ENCODE measurements at regions not wholly inside any gene's neighbourhood (a gene's known extent, or its start where the extent isn't known, plus 50 kb on each side); places are given as distances from the start of the nearest gene placed in this dataset.

DNA sequence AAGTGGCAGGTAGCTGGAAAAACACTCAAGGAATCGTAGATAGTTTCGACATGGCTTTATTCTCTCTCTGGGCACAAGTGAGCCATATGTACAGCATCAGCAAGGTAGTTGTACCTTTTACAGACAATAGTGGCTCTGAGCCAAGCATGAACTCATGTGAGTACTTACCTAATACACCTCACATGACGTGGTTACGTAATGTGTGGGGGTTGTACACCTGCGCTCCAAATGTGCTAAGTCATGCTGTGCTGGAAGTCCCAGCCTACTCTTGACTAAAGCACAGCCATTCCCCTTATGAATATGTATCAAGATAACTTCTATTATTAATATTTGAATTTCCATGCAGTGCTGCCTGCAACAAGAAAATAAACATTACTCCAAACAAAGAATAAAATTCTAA lies 78.8 kb upstream of the HMGN3 start:
- TF ChIP-seq, protein P1, sequence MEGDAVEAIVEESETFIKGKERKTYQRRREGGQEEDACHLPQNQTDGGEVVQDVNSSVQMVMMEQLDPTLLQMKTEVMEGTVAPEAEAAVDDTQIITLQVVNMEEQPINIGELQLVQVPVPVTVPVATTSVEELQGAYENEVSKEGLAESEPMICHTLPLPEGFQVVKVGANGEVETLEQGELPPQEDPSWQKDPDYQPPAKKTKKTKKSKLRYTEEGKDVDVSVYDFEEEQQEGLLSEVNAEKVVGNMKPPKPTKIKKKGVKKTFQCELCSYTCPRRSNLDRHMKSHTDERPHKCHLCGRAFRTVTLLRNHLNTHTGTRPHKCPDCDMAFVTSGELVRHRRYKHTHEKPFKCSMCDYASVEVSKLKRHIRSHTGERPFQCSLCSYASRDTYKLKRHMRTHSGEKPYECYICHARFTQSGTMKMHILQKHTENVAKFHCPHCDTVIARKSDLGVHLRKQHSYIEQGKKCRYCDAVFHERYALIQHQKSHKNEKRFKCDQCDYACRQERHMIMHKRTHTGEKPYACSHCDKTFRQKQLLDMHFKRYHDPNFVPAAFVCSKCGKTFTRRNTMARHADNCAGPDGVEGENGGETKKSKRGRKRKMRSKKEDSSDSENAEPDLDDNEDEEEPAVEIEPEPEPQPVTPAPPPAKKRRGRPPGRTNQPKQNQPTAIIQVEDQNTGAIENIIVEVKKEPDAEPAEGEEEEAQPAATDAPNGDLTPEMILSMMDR (IDR thresholded peaks at IDR 0.05; ENCODE audit: low read depth, low read length): no peak
- ChIA-PET POLR2A (no interaction called here), CTCF (no interaction called here)
- Histone ChIP-seq H3K27ac (ENCODE audit: low read depth, low read length) (no peak overlapping the region), H3K4me3 (ENCODE audit: low read depth, low read length) (no peak overlapping the region), H3K9me3 (ENCODE audit: control insufficient read depth, insufficient read depth, low read length) (no peaks in the 10 kb centered on the region), H3K27me3 (ENCODE audit: control insufficient read depth, insufficient read depth, low read length) (no peaks in the 10 kb centered on the region)
- DNase-seq (ENCODE audit: low read depth, low spot score): no peak

DNA sequence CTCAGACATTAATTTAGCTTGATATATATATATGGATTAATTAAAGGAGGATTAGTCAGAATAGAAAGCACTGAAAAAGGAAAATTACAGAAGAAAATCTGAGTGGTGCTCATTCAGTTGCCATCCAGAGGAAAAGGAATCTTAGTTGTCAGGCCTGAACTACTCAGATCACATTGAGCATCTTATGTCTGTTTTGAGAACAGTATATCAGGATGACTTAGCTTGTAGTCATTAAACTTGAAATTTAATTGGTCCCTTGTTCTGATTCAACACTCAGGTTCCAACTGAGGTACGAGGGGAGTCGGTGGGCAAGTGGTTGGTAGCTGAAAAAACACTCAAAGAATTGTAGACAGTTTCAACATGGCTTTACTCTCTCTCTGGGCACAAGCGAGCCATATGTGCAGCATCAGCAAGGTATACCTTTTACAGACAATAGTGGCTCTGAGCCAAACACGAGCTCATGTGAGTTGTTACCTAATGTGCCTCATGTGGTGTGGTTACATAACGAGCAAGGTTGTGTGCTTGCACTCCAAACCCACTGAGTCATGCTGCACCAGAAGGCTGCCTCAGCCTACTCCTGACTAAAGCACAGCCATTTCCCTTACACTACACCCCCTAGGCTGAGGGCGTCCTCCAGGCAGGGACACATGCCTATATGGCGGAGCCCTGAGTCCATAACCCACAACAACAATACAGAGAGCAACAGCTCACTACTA lies 73.0 kb upstream of the HMGN3 start:
- Histone ChIP-seq H3K4me3 (ENCODE audit: low read depth, low read length) (no peak overlapping the region), H3K27ac (ENCODE audit: low read depth, low read length) (no peak overlapping the region), H3K27me3 (ENCODE audit: control insufficient read depth, insufficient read depth, low read length) (no peaks in the 10 kb centered on the region), H3K9me3 (ENCODE audit: control insufficient read depth, insufficient read depth, low read length) (no peaks in the 10 kb centered on the region)
- TF ChIP-seq, protein P1 (IDR thresholded peaks at IDR 0.05; ENCODE audit: low read depth, low read length): no peak
- POLR2A ChIA-PET: no interaction called here
- no peak for DNase-seq (ENCODE audit: low read depth, low spot score)
- CTCF ChIA-PET: no interaction called here

DNA sequence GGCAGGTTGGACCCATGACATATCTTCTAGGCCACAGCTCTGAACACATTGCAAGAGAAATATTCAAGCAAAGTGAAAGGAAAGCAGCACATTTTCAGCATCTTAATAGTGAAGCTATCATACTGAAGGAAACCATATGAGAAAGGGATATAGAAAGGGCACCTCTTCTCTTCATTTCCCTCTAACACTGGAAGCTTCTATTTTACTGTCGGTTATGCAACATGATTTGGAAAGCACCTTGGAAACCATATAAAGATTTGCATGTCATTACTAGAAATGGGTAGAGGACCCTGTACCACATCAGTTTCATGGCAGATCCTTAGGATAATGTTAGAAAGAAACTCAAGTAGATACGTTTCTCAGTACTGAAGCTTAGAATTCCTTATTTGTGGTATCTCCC lies 70.5 kb upstream of the HMGN3 start:
- TF ChIP-seq, protein P1 (IDR thresholded peaks at IDR 0.05; ENCODE audit: low read depth, low read length): no peak
- DNase-seq (ENCODE audit: low read depth, low spot score): no peak
- CTCF ChIA-PET: no interaction called here
- Histone ChIP-seq H3K27ac (ENCODE audit: low read depth, low read length) (no peak overlapping the region), H3K27me3 (ENCODE audit: control insufficient read depth, insufficient read depth, low read length) (no peaks in the 10 kb centered on the region), H3K9me3 (ENCODE audit: control insufficient read depth, insufficient read depth, low read length) (no peaks in the 10 kb centered on the region), H3K4me3 (ENCODE audit: low read depth, low read length) (no peak overlapping the region)
- POLR2A ChIA-PET: interaction anchor here (0.6 kb wide), 1 partner anchor 262 kb away, joined by 3 read pairs; no protein-coding TSS in a partner anchor

DNA sequence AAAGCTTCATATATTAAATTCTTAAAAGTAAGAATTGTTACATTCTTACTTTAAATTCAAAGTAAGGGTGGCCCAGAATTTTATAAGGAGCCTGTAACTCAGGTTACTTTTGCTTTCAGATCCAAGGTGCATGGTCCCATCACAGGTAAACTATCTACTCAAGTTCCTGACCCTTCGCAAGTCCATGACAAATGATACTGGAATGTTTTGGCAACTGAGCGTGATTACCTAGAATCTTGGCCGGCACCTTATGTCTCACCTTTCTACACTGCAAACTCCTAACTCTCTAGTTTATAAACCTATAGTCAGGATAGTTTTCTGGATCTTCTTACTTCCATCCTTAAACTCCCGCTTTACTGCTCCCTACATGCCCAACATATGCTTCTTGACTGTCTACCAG lies 67.9 kb upstream of the HMGN3 start:
- no peak overlapping the region for H3K27ac ChIP-seq (ENCODE audit: low read depth, low read length)
- H3K9me3 ChIP-seq (ENCODE audit: control insufficient read depth, insufficient read depth, low read length): no peaks in the 10 kb centered on the region
- CTCF ChIA-PET: no interaction called here
- POLR2A ChIA-PET: no interaction called here
- no peak overlapping the region for H3K4me3 ChIP-seq (ENCODE audit: low read depth, low read length)
- H3K27me3 ChIP-seq (ENCODE audit: control insufficient read depth, insufficient read depth, low read length): no peaks in the 10 kb centered on the region
- TF ChIP-seq, protein P1 (IDR thresholded peaks at IDR 0.05; ENCODE audit: low read depth, low read length): no peak
- DNase-seq (ENCODE audit: low read depth, low spot score): no peak

DNA sequence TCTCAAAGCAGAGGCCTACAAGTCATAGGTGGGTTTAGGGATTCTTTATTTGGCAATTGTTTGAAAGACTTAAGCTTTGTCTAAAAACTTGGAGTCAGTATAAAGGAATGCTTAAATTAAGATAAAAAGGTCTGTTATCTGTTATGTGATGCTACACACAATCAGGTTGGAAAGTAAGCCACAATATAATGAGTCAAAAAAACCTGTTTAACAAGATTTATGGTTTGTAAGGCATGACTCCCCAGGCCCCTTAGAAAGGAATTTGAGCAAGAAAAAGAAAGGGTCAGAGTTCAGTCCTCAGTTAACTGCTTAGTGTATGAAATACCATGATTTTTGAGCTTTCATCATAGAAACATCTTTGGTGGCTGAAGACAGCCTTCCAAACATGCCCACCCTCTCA lies 66.8 kb upstream of the HMGN3 start:
- ChIA-PET POLR2A (no interaction called here), CTCF (no interaction called here)
- no peak overlapping the region for H3K4me3 ChIP-seq (ENCODE audit: low read depth, low read length)
- no peak overlapping the region for H3K27ac ChIP-seq (ENCODE audit: low read depth, low read length)
- no peak for DNase-seq (ENCODE audit: low read depth, low spot score)
- TF ChIP-seq, protein P1 (IDR thresholded peaks at IDR 0.05; ENCODE audit: low read depth, low read length): no peak
- H3K27me3 ChIP-seq (ENCODE audit: control insufficient read depth, insufficient read depth, low read length): no peaks in the 10 kb centered on the region
- H3K9me3 ChIP-seq (ENCODE audit: control insufficient read depth, insufficient read depth, low read length): no peaks in the 10 kb centered on the region

Data from AG04450 (cell line).